Mesenchymal stem cell (in vitro differentiated cells and primary cell): ENCODE measurements at regions not wholly inside any gene's neighbourhood (a gene's known extent, or its start where the extent isn't known, plus 50 kb on each side); places are given as distances from the start of the nearest gene placed in this dataset.

Source experiments
- DNase-seq: peaks from one replicate; pipeline ENCODE4 v3.0.0-alpha.2; 2013
- H2AFZ ChIP-seq: one replicate; pipeline ENCODE4 v1.6.1; 2013; ENCODE audit warnings: low read depth, mild to moderate bottlenecking, control low read depth, inconsistent platforms, low read length, moderate library complexity
- H2AK5ac ChIP-seq: 2 replicates; pipeline ENCODE4 v1.6.1; 2013; ENCODE audit warnings: low read length, moderate library complexity, mild to moderate bottlenecking, inconsistent platforms; ENCODE audit not compliant: severe bottlenecking
- H2BK120ac ChIP-seq: one replicate; pipeline ENCODE4 v1.6.1; 2013; ENCODE audit warnings: low read depth, mild to moderate bottlenecking, inconsistent platforms, low read length, moderate library complexity
- H2BK12ac ChIP-seq, 2 experiments: one replicate each; pipeline ENCODE4 v1.6.1; 2013; ENCODE audit warnings: inconsistent platforms in 2 of 2, low read length in 2 of 2, mild to moderate bottlenecking in 2 of 2, moderate library complexity in 2 of 2, control low read depth in 1 of 2
- H2BK15ac ChIP-seq: one replicate; pipeline ENCODE4 v1.6.1; 2013; ENCODE audit warnings: mild to moderate bottlenecking, low read depth, inconsistent platforms; ENCODE audit not compliant: poor library complexity, severe bottlenecking
- H2BK5ac ChIP-seq: 2 replicates; pipeline ENCODE4 v1.6.1; 2013; ENCODE audit warnings: low read depth, mild to moderate bottlenecking, low read length, control low read depth, inconsistent platforms; ENCODE audit not compliant: poor library complexity, severe bottlenecking
- H3K14ac ChIP-seq, 2 experiments: one replicate each; pipeline ENCODE4 v1.6.1; 2013; ENCODE audit warnings: inconsistent platforms in 2 of 2, low read length in 2 of 2, control low read depth in 1 of 2, mild to moderate bottlenecking in 1 of 2, moderate library complexity in 1 of 2
- H3K18ac ChIP-seq, 2 experiments: one replicate each; pipeline ENCODE4 v1.6.1; 2013; ENCODE audit warnings: inconsistent platforms in 2 of 2, low read length in 2 of 2, control low read depth in 1 of 2, low read depth in 1 of 2, mild to moderate bottlenecking in 1 of 2
- H3K23ac ChIP-seq, 2 experiments: one replicate each; pipeline ENCODE4 v1.6.1; 2013; ENCODE audit warnings: inconsistent platforms in 2 of 2, low read length in 2 of 2, mild to moderate bottlenecking in 2 of 2, moderate library complexity in 2 of 2, control low read depth in 1 of 2
- H3K27ac ChIP-seq: 2 replicates; pipeline ENCODE4 v1.5.1; 2013; ENCODE audit warnings: mild to moderate bottlenecking, moderate library complexity, low read length, control low read depth, inconsistent platforms; ENCODE audit not compliant: poor library complexity, severe bottlenecking
- H3K27me3 ChIP-seq, 2 experiments: 2 replicates each; pipeline versions ENCODE4 v1.6.1 to v1.7.0; 2013; ENCODE audit warnings: low read length in 2 of 2, mild to moderate bottlenecking in 2 of 2, moderate library complexity in 2 of 2, control low read depth in 1 of 2, inconsistent platforms in 1 of 2; ENCODE audit not compliant: control insufficient read depth in 1 of 2, insufficient read depth in 1 of 2
- H3K36me3 ChIP-seq, 2 experiments: 2 replicates each; pipeline versions ENCODE4 v1.6.1 to v1.7.0; 2013; ENCODE audit warnings: low read length in 2 of 2, control low read depth in 1 of 2, inconsistent platforms in 1 of 2, low read depth in 1 of 2, mild to moderate bottlenecking in 1 of 2; ENCODE audit not compliant: insufficient read depth in 2 of 2, control insufficient read depth in 1 of 2
- H3K4ac ChIP-seq, 2 experiments: one replicate each; pipeline ENCODE4 v1.6.1; 2013; ENCODE audit warnings: inconsistent platforms in 2 of 2, low read length in 2 of 2, mild to moderate bottlenecking in 2 of 2, moderate library complexity in 2 of 2, control low read depth in 1 of 2, low read depth in 1 of 2
- H3K4me1 ChIP-seq: 2 replicates; pipeline ENCODE4 v1.6.1; 2013; ENCODE audit warnings: low read depth, low read length, control low read depth; ENCODE audit not compliant: control insufficient read depth, insufficient read depth
- H3K4me2 ChIP-seq: 2 replicates; pipeline ENCODE4 v1.6.1; 2013; ENCODE audit warnings: low read length, mild to moderate bottlenecking, inconsistent platforms; ENCODE audit not compliant: poor library complexity, severe bottlenecking
- H3K4me3 ChIP-seq, 2 experiments: 2 replicates each; pipeline versions ENCODE4 v1.5.1 to v1.7.0; 2013; ENCODE audit warnings: low read length in 2 of 2, mild to moderate bottlenecking in 2 of 2, control low read depth in 1 of 2, low read depth in 1 of 2; ENCODE audit not compliant: insufficient read depth in 1 of 2
- H3K79me1 ChIP-seq: replicated peaks from 2 replicates; pipeline ENCODE4 v1.6.1; 2013; ENCODE audit warnings: mild to moderate bottlenecking, control low read depth, low read length, inconsistent platforms; ENCODE audit not compliant: poor library complexity, severe bottlenecking
- H3K9ac ChIP-seq: 2 replicates; pipeline ENCODE4 v1.7.0; 2013; ENCODE audit warnings: mild to moderate bottlenecking, low read length, moderate library complexity
- H3K9me3 ChIP-seq: 2 replicates; pipeline ENCODE4 v1.7.0; 2013; ENCODE audit warnings: mild to moderate bottlenecking, low read length; ENCODE audit not compliant: control insufficient read depth
- H4K8ac ChIP-seq: one replicate; pipeline ENCODE4 v1.6.1; 2013; ENCODE audit warnings: inconsistent platforms, mild to moderate bottlenecking, low read length, moderate library complexity
- H4K91ac ChIP-seq: one replicate; pipeline ENCODE4 v1.6.1; 2013; ENCODE audit warnings: mild to moderate bottlenecking, low read length, inconsistent platforms
- WGBS: methylation state at CpG from one replicate; pipeline ENCODE4 v1.1.7; 2013; ENCODE audit warnings: mixed read lengths; 5-methylcytosine and 5-hydroxymethylcytosine counted together

DNA sequence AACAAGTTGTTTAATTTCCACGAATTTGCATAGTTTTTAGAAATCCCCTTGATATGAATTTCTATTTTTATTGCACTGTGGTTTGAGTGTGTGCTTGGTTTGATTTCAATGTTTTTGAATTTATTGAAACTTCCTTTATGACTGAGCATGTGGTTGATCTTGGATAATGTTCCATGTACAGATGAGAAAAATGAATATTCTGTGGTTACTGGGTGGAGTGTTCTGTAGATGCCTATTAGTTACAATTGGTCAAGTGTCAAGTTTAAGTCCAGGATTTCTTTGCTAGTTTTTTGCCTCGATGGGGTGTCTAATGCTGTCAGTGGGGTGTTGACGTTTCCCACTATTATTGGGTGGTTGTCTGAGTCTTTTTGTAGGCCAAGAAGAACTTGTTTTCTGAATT lies 319.5 kb upstream of the ACTBL2 start:
- no peak overlapping the region for H2BK15ac ChIP-seq
- 84% methylated on average over 3 of the region's 3 CpGs for WGBS
- no peak overlapping the region for H3K14ac ChIP-seq
- H2BK5ac ChIP-seq, result no peak overlapping the region
- no peaks in the 10 kb centered on the region for H3K27me3 ChIP-seq
- no peaks in the 10 kb centered on the region for H3K79me1 ChIP-seq
- no peak overlapping the region for H3K4me2 ChIP-seq
- H3K4ac ChIP-seq, result no peak overlapping the region
- no peak overlapping the region for H2AFZ ChIP-seq
- no peaks in the 10 kb centered on the region for H3K9me3 ChIP-seq
- H4K91ac ChIP-seq, result no peak overlapping the region
- H4K8ac ChIP-seq, result no peak overlapping the region
- H2BK12ac ChIP-seq, result no peak overlapping the region
- no peak overlapping the region for H3K9ac ChIP-seq
- H3K4me3 ChIP-seq, result no peak overlapping the region
- H3K27ac ChIP-seq, result no peak overlapping the region
- H3K4me1 ChIP-seq, result no peaks in the 10 kb centered on the region
- H2BK120ac ChIP-seq, result no peak overlapping the region
- no peak overlapping the region for H2AK5ac ChIP-seq
- H3K18ac ChIP-seq, result no peak overlapping the region
- H3K23ac ChIP-seq, result no peak overlapping the region
- DNase-seq, result no peak
- H3K36me3 ChIP-seq, result no peaks in the 10 kb centered on the region

DNA sequence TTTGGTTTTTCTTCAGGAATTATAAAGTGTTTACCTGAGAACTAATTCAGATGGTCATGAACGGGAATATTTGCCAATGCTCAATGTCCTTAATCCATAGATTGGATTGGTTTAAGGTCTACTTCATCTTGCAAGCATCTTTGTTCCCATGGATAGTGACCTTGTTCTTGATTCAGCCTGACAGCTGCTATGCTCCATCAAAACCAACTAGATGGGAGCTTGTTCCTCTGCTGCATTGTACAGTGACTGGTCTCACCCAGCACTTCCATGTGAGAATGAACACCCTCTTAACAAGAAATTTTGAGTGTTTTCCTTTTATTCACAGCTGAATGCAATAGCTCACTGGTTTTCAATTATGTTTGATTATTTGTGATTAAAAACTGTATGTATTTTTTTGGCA lies 312.6 kb upstream of the ACTBL2 start:
- H3K4me3 ChIP-seq, result no peak overlapping the region
- H3K79me1 ChIP-seq, result no peaks in the 10 kb centered on the region
- no peak overlapping the region for H4K91ac ChIP-seq
- H3K27ac ChIP-seq, result no peak overlapping the region
- no peak overlapping the region for H3K9ac ChIP-seq
- no peak overlapping the region for H2BK5ac ChIP-seq
- H3K14ac ChIP-seq, result no peak overlapping the region
- H2AK5ac ChIP-seq, result peak overlapping the region; percentile 39
- H2BK120ac ChIP-seq, result no peak overlapping the region
- no peaks in the 10 kb centered on the region for H3K36me3 ChIP-seq
- H2BK15ac ChIP-seq, result no peak overlapping the region
- no peak overlapping the region for H4K8ac ChIP-seq
- 100% methylated on average over 1 of the region's 1 CpG for WGBS
- H2AFZ ChIP-seq, result no peak overlapping the region
- DNase-seq, result no peak
- H3K4me1 ChIP-seq, result no peaks in the 10 kb centered on the region
- H2BK12ac ChIP-seq, result no peak overlapping the region
- H3K23ac ChIP-seq, result no peak overlapping the region
- no peaks in the 10 kb centered on the region for H3K27me3 ChIP-seq
- H3K9me3 ChIP-seq, result no peaks in the 10 kb centered on the region
- H3K18ac ChIP-seq, result no peak overlapping the region
- H3K4me2 ChIP-seq, result no peak overlapping the region
- H3K4ac ChIP-seq, result no peak overlapping the region

DNA sequence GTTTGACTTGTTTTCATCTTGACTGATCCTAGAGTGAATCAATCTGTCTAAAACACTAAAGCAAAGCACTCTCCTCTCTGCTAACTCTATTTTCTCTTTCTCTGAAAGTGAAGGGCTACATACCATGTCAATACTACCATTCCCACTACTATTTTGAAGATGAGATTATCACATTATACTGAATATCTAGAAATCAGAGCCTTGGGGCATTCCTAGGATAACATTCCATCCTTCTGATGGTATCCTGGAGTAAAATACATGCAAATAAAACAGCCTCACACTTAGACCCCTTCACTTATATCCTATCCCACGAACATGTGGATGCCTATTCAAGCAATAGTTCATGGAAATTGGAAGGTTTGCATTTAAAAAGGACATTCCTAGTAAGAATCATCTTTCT lies 309.3 kb upstream of the ACTBL2 start:
- DNase-seq, result no peak
- WGBS, result no CpG with 5 or more reads among the region's 1 CpG
- Histone ChIP-seq H2BK12ac (no peak overlapping the region), H3K18ac (no peak overlapping the region), H3K27ac (no peak overlapping the region), H4K8ac (no peak overlapping the region), H3K4me3 (no peak overlapping the region), H3K4ac (no peak overlapping the region), H3K9me3 (no peaks in the 10 kb centered on the region), H2AFZ (no peak overlapping the region), H2BK120ac (no peak overlapping the region), H3K4me1 (no peaks in the 10 kb centered on the region), H2BK15ac (no peak overlapping the region), H3K9ac (no peak overlapping the region), H3K23ac (no peak overlapping the region), H4K91ac (no peak overlapping the region), H3K36me3 (no peaks in the 10 kb centered on the region), H3K79me1 (no peaks in the 10 kb centered on the region), H2AK5ac (no peak overlapping the region), H3K4me2 (no peak overlapping the region), H2BK5ac (no peak overlapping the region), H3K27me3 (no peaks in the 10 kb centered on the region), H3K14ac (no peak overlapping the region)

DNA sequence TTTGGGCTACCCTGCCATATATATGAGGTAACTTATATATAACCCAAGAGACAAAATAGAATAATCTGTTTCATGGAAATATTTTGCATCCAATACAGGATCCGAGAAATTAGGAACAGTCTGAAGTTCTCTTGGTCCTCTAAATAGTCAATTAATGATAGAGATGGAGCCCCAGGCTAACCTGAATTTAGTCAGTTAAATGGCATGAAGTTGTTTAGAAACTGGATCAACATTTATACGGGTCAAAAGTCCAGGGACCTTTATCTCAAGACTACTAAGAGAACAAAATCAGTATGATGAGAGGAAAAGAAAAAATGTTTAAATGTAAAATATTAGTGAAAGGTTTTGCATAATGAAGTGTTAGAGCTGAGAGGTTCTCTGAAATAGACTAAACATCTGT lies 303.3 kb upstream of the ACTBL2 start:
- Histone ChIP-seq H2AFZ (no peak overlapping the region), H4K91ac (no peak overlapping the region), H3K4me1 (no peaks in the 10 kb centered on the region), H4K8ac (no peak overlapping the region), H3K4me3 (no peak overlapping the region), H3K18ac (no peak overlapping the region), H3K9me3 (no peaks in the 10 kb centered on the region), H3K36me3 (no peaks in the 10 kb centered on the region), H2BK15ac (no peak overlapping the region), H3K27ac (no peak overlapping the region), H3K9ac (no peak overlapping the region), H3K4ac (no peak overlapping the region), H2BK120ac (no peak overlapping the region), H3K27me3 (no peaks in the 10 kb centered on the region), H3K79me1 (no peaks in the 10 kb centered on the region), H2BK5ac (no peak overlapping the region), H2BK12ac (no peak overlapping the region), H3K14ac (no peak overlapping the region), H3K4me2 (no peak overlapping the region), H2AK5ac (no peak overlapping the region), H3K23ac (no peak overlapping the region)
- WGBS, result 100% methylated on average over 2 of the region's 2 CpGs
- DNase-seq, result no peak
